Cardiac muscle cell (in vitro differentiated cells and primary cell): ENCODE measurements at regions not wholly inside any gene's neighbourhood (a gene's known extent, or its start where the extent isn't known, plus 50 kb on each side); places are given as distances from the start of the nearest gene placed in this dataset.

Experiments
- DNase-seq, 2 donors: peaks; one replicate each; pipeline versions ENCODE4 v3.0.0 to v3.0.0-alpha.2; 2010 to 2017; ENCODE audit warnings: low read depth in 1 of 2, low spot score in 1 of 2
- H3K27ac ChIP-seq: fragments of 200-600 bp; sonication (generic); 2 replicates; pipeline ENCODE4 v1.5.1; 2016
- H3K27me3 ChIP-seq: fragments of 200-600 bp; sonication (generic); 2 replicates; pipeline ENCODE4 v1.6.0; 2016; ENCODE audit warnings: control low read depth
- H3K36me3 ChIP-seq: fragments of 200-600 bp; sonication (generic); 2 replicates; pipeline ENCODE4 v1.5.1; 2016; ENCODE audit warnings: control low read depth
- H3K4me1 ChIP-seq: fragments of 200-600 bp; sonication (generic); 2 replicates; pipeline ENCODE4 v1.8.1; 2017; ENCODE audit warnings: low read depth, mild to moderate bottlenecking, mixed run types
- H3K4me3 ChIP-seq: fragments of 200-600 bp; sonication (generic); 2 replicates; pipeline ENCODE4 v1.5.1; 2016; ENCODE audit warnings: mild to moderate bottlenecking
- H3K9me3 ChIP-seq: fragments of 200-600 bp; sonication (generic); 2 replicates; pipeline ENCODE4 v1.5.1; 2017; ENCODE audit warnings: low read depth, mild to moderate bottlenecking, control low read depth
- TF ChIP-seq, protein P1 (sequence below): IDR thresholded peaks from 2 replicates; pipeline ENCODE4 v1.5.1; 2012; ENCODE audit warnings: low read depth, mild to moderate bottlenecking, low read length

DNA sequence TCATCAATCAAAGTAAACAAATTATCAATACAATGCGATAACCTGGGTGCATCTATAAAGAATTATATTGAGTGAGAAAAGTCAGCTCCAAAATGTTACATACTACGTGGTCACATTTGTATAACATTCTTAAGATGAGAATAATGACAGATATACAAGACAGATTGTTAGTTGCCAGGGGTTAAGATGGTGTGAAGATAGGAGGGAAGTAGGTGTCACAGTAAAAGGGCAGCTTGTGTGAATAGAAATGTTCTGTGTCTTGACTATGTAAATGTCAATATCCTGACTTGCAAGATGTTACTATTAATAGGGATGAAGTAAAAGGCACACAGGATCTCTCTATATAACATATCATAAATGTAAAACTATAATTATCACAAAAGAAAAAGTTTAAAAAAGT is 611.2 kb upstream of the SPRY2 start:
- DNase-seq: no peak
- Histone ChIP-seq H3K4me1 (peaks cover 9% of the 10 kb centered on the region), H3K9me3 (no peaks in the 10 kb centered on the region), H3K27ac (no peak overlapping the region), H3K36me3 (no peaks in the 10 kb centered on the region), H3K27me3 (no peaks in the 10 kb centered on the region), H3K4me3 (no peak overlapping the region)
- TF ChIP-seq, protein P1, sequence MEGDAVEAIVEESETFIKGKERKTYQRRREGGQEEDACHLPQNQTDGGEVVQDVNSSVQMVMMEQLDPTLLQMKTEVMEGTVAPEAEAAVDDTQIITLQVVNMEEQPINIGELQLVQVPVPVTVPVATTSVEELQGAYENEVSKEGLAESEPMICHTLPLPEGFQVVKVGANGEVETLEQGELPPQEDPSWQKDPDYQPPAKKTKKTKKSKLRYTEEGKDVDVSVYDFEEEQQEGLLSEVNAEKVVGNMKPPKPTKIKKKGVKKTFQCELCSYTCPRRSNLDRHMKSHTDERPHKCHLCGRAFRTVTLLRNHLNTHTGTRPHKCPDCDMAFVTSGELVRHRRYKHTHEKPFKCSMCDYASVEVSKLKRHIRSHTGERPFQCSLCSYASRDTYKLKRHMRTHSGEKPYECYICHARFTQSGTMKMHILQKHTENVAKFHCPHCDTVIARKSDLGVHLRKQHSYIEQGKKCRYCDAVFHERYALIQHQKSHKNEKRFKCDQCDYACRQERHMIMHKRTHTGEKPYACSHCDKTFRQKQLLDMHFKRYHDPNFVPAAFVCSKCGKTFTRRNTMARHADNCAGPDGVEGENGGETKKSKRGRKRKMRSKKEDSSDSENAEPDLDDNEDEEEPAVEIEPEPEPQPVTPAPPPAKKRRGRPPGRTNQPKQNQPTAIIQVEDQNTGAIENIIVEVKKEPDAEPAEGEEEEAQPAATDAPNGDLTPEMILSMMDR: no peak

DNA sequence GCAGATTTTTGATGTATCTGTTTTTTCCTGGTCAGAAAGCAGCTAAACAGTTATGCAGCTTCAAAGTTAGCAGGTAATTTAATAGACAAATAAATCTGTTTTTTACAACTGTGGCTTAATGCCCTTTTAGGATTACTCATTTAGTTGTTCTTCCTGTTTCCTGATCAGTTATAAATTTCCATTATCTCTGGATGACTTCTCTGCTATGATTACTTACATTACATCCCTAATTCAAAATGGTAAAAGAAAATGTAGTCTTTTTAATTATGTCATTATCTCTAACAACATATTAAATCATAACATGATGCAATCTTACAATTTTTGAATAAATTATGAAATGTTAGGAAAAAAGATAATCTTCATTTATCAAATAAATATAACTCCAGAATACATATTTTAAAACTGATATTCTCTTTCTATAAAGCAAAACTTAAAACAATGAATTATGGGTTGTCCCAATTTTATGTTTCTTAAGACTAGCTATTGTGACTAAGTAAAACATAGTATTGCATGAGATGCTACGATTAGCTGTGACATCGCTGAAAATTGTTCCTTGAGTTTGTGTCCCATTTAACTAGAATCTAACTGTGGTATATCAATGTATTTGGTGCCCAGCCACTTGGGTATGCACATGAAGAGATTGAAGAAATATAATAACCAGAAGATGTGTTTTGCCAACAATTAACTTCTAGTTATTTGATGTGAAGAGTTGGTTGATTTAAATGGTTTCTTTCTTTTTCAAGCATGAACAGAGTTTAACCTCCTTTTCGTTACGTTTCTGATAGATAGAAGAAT is 605.3 kb upstream of the SPRY2 start:
- no peaks in the 10 kb centered on the region for H3K4me1 ChIP-seq
- no peaks in the 10 kb centered on the region for H3K36me3 ChIP-seq
- H3K9me3 ChIP-seq: no peaks in the 10 kb centered on the region
- no peak overlapping the region for H3K4me3 ChIP-seq
- H3K27ac ChIP-seq: no peak overlapping the region
- TF ChIP-seq, protein P1: no peak
- H3K27me3 ChIP-seq: no peaks in the 10 kb centered on the region
- no peak for DNase-seq

DNA sequence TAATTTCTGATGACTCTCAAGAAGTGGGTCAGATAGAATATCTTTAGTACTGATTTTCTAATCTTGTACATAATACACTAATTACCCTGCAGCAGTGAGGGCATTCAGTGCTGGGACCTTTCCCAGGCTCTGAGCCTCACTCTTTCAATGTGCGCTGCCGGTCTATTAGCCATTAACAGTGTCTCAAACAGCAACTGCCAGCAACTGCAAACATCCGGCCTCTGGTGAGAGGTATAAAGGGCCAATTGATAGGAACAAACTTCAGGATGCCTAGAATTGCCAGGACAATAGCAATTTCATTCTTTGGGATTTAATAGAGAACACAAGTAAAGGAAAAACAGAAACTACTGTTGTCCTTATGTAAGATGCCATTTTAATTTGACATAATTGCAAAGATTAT is 604.4 kb upstream of the SPRY2 start:
- DNase-seq: peak; percentile 15 to 53
- no peaks in the 10 kb centered on the region for H3K36me3 ChIP-seq
- no peaks in the 10 kb centered on the region for H3K27me3 ChIP-seq
- TF ChIP-seq, protein P1: no peak
- H3K27ac ChIP-seq: no peak overlapping the region
- no peak overlapping the region for H3K4me3 ChIP-seq
- no peaks in the 10 kb centered on the region for H3K9me3 ChIP-seq
- no peaks in the 10 kb centered on the region for H3K4me1 ChIP-seq

GRCh38 chr13:80939581-80939980 is 598.7 kb upstream of the SPRY2 start:
- Histone ChIP-seq H3K36me3 (no peaks in the 10 kb centered on the region), H3K27ac (no peak overlapping the region), H3K4me3 (no peak overlapping the region), H3K4me1 (no peaks in the 10 kb centered on the region), H3K9me3 (no peaks in the 10 kb centered on the region), H3K27me3 (no peaks in the 10 kb centered on the region)
- TF ChIP-seq, protein P1: no peak
- DNase-seq: no peak

- Histone ChIP-seq H3K27ac (no peak overlapping the region), H3K4me1 (no peaks in the 10 kb centered on the region), H3K4me3 (no peak overlapping the region), H3K27me3 (no peaks in the 10 kb centered on the region), H3K9me3 (no peaks in the 10 kb centered on the region), H3K36me3 (no peaks in the 10 kb centered on the region)
- DNase-seq: peak in 1 of 2 donors; percentile 46
- TF ChIP-seq, protein P1: no peak
Measured at GRCh38 chr13:80931766-80932165, 590.8 kb upstream of the SPRY2 start.
